Fibroblast of mammary gland (primary cell): ENCODE measurements at regions not wholly inside any gene's neighbourhood (a gene's known extent, or its start where the extent isn't known, plus 50 kb on each side); places are given as distances from the start of the nearest gene placed in this dataset.

Experiments used
- DNase-seq: peaks from one replicate; pipeline ENCODE4 v3.0.0-alpha.2; 2010; ENCODE audit warnings: low read depth
- H3K4me3 ChIP-seq: 2 replicates; pipeline ENCODE4 v1.5.1; 2011; ENCODE audit warnings: low read depth, mild to moderate bottlenecking, low read length, moderate library complexity; ENCODE audit not compliant: control insufficient read depth
- CTCF ChIP-seq: conservative IDR thresholded peaks from 2 replicates; pipeline ENCODE4 v1.5.1; 2011; ENCODE audit warnings: low read depth, low read length, inconsistent platforms; ENCODE audit not compliant: control insufficient read depth, insufficient read depth

- no peak for DNase-seq
- H3K4me3 ChIP-seq: no peak overlapping the region
- TF ChIP-seq CTCF: no peak
These were observed 441.5 kb upstream of the CDH6 start for GRCh38 chr5:30752015-30752414.

DNA sequence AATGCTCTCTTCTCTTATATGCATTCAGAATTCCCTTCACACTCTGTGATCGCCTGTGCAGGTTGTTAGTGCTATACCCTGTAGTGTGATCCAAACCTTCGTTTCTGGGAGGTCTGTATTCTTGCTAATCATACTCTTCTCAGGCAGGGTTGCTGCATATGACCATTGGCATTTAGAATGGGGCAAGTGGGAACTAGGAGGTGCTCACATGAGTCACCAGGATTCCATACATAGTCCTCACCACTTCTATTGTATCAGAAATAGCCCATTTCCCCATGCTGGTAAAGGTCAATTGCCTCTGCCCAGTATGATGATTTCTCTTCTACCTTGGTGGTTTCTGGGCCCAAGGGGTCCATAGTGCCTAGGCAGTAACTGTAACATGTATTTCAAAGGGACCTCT, 443.5 kb upstream of the CDH6 start:
- DNase-seq: no peak
- H3K4me3 ChIP-seq: no peak overlapping the region

GRCh38 chr5:30747412-30747811, 446.1 kb upstream of the CDH6 start:
- no peak for DNase-seq
- no peak overlapping the region for H3K4me3 ChIP-seq
- TF ChIP-seq CTCF: no peak

More for the DNA sequence above, 443.5 kb upstream of the CDH6 start:
- TF ChIP-seq CTCF: no peak

DNA sequence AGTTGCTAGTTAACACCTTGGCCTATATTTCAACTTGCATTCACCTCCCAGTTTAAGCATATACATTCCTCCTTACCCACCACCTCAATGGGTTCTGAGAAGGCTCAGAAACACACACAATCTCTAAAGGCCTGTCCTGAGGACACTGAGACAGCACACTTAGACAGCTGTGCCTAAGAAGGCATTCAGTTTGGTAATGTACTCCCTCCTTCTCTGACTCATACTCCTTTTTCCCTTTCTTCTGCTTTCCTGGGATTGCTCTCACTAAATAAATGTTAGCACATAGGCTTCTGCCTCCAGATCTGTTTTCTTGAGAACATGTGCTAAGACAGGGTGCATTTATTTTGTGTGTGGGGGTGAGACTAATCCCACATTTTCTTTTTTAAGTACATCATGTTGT, 456.8 kb upstream of the CDH6 start:
- DNase-seq: no peak
- H3K4me3 ChIP-seq: no peak overlapping the region
- no peak for TF ChIP-seq CTCF

DNA sequence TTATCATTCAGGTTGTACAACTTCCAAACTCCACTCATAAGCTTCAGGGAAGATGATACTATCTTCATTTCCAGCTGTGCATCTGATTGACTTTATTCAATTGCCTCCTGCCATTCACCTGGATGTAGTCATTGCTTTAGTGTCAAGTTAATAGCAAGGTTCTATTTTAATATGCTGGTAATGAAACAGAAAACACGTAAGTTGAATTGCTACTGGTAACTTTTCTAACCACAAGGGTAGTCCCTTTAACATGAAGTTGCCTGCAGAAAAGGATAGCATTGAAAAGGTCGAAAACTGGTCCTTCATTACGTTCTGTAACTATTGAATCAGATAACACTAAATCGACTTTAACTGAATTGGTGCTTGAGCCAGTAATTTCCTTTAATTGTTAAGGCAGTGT, 459.4 kb upstream of the CDH6 start:
- no peak overlapping the region for H3K4me3 ChIP-seq
- no peak for DNase-seq
- no peak for TF ChIP-seq CTCF

- TF ChIP-seq CTCF: no peak
- DNase-seq: no peak
- H3K4me3 ChIP-seq: no peak overlapping the region
These were observed 468.4 kb upstream of the CDH6 start for GRCh38 chr5:30725073-30725472.

GRCh38 chr5:30698217-30698616, 495.3 kb upstream of the CDH6 start:
- no peak overlapping the region for H3K4me3 ChIP-seq
- TF ChIP-seq CTCF: no peak
- no peak for DNase-seq
